Rectal smooth muscle tissue (tissue), 1 donor: ENCODE measurements at regions not wholly inside any gene's neighbourhood (a gene's known extent, or its start where the extent isn't known, plus 50 kb on each side); places are given as distances from the start of the nearest gene placed in this dataset.
"Not testable (repeated sequence)": the region's sequence is repeated elsewhere in the genome, so short reads cannot be mapped to it uniquely, and the experiment has no call there.

Experiments
- H3K27ac ChIP-seq: one replicate; pipeline ENCODE4 v1.7.0; 2013; ENCODE audit warnings: low read depth, low read length, inconsistent platforms
- H3K27me3 ChIP-seq: one replicate; pipeline ENCODE4 v1.7.0; 2013; ENCODE audit warnings: low read length; ENCODE audit not compliant: control insufficient read depth, insufficient read depth
- H3K36me3 ChIP-seq: one replicate; pipeline ENCODE4 v1.7.0; 2013; ENCODE audit warnings: low read length; ENCODE audit not compliant: control insufficient read depth, insufficient read depth
- H3K4me1 ChIP-seq: one replicate; pipeline ENCODE4 v1.7.0; 2013; ENCODE audit warnings: low read length; ENCODE audit not compliant: control insufficient read depth, insufficient read depth
- H3K4me3 ChIP-seq: one replicate; pipeline ENCODE4 v1.7.0; 2013; ENCODE audit warnings: low read length
- H3K9ac ChIP-seq: one replicate; pipeline ENCODE4 v1.7.0; 2013; ENCODE audit warnings: low read length

- Histone ChIP-seq H3K9ac (no peak overlapping the region), H3K27ac (no peak overlapping the region), H3K36me3 (no peaks in the 10 kb centered on the region), H3K4me3 (no peak overlapping the region), H3K27me3 (no peaks in the 10 kb centered on the region), H3K4me1 (no peaks in the 10 kb centered on the region)
Observed at GRCh38 chr1:244286341-244286740, 165.4 kb downstream of the ADSS2 start.

GRCh38 chr1:244287726-244288125 is 164.0 kb downstream of the ADSS2 start:
- no peaks in the 10 kb centered on the region for H3K27me3 ChIP-seq
- no peak overlapping the region for H3K27ac ChIP-seq
- H3K9ac ChIP-seq: no peak overlapping the region
- no peak overlapping the region for H3K4me3 ChIP-seq
- H3K36me3 ChIP-seq: no peaks in the 10 kb centered on the region
- no peaks in the 10 kb centered on the region for H3K4me1 ChIP-seq

- Histone ChIP-seq H3K4me1 (no peaks in the 10 kb centered on the region), H3K27ac (no peak overlapping the region), H3K9ac (no peak overlapping the region), H3K36me3 (no peaks in the 10 kb centered on the region), H3K4me3 (no peak overlapping the region), H3K27me3 (no peaks in the 10 kb centered on the region)
Observed at GRCh38 chr1:244288663-244289062, 163.0 kb downstream of the ADSS2 start.

GRCh38 chr1:244289991-244290785 is 161.5 kb downstream of the ADSS2 start:
- no peak overlapping the region for H3K9ac ChIP-seq
- no peaks in the 10 kb centered on the region for H3K4me1 ChIP-seq
- no peaks in the 10 kb centered on the region for H3K27me3 ChIP-seq
- no peaks in the 10 kb centered on the region for H3K36me3 ChIP-seq
- no peak overlapping the region for H3K27ac ChIP-seq
- no peak overlapping the region for H3K4me3 ChIP-seq

- Histone ChIP-seq H3K9ac (no peak overlapping the region), H3K27me3 (no peaks in the 10 kb centered on the region), H3K4me3 (no peak overlapping the region), H3K36me3 (no peaks in the 10 kb centered on the region), H3K27ac (no peak overlapping the region), H3K4me1 (no peaks in the 10 kb centered on the region)
Observed at GRCh38 chr1:244291236-244292201, 160.2 kb downstream of the ADSS2 start.

- Histone ChIP-seq H3K27ac (no peak overlapping the region), H3K36me3 (no peaks in the 10 kb centered on the region), H3K4me1 (no peaks in the 10 kb centered on the region), H3K27me3 (no peaks in the 10 kb centered on the region), H3K9ac (no peak overlapping the region), H3K4me3 (no peak overlapping the region)
Observed at GRCh38 chr1:244294599-244295224, 157.0 kb downstream of the ADSS2 start.

GRCh38 chr1:244296003-244296402 is 155.7 kb downstream of the ADSS2 start:
- no peaks in the 10 kb centered on the region for H3K27me3 ChIP-seq
- no peak overlapping the region for H3K4me3 ChIP-seq
- H3K27ac ChIP-seq: no peak overlapping the region
- H3K36me3 ChIP-seq: no peaks in the 10 kb centered on the region
- no peaks in the 10 kb centered on the region for H3K4me1 ChIP-seq
- no peak overlapping the region for H3K9ac ChIP-seq

- Histone ChIP-seq H3K27ac (no peak overlapping the region), H3K27me3 (no peaks in the 10 kb centered on the region), H3K36me3 (no peaks in the 10 kb centered on the region), H3K4me1 (no peaks in the 10 kb centered on the region), H3K4me3 (no peak overlapping the region), H3K9ac (no peak overlapping the region)
Observed at GRCh38 chr1:244296447-244296846, 155.3 kb downstream of the ADSS2 start.

GRCh38 chr1:244297087-244297486 is 154.6 kb downstream of the ADSS2 start:
- no peak overlapping the region for H3K9ac ChIP-seq
- H3K36me3 ChIP-seq: no peaks in the 10 kb centered on the region
- H3K4me3 ChIP-seq: no peak overlapping the region
- no peaks in the 10 kb centered on the region for H3K4me1 ChIP-seq
- H3K27me3 ChIP-seq: no peaks in the 10 kb centered on the region
- no peak overlapping the region for H3K27ac ChIP-seq

GRCh38 chr1:244297616-244298015 is 154.1 kb downstream of the ADSS2 start:
- Histone ChIP-seq H3K27ac (no peak overlapping the region), H3K4me1 (no peaks in the 10 kb centered on the region), H3K36me3 (no peaks in the 10 kb centered on the region), H3K4me3 (no peak overlapping the region), H3K27me3 (no peaks in the 10 kb centered on the region), H3K9ac (no peak overlapping the region)

- H3K4me3 ChIP-seq, H3K27me3 ChIP-seq, H3K36me3 ChIP-seq, H3K4me1 ChIP-seq, H3K27ac ChIP-seq, H3K9ac ChIP-seq: not testable (repeated sequence)
Observed at GRCh38 chr1:244300029-244300375, 151.7 kb downstream of the ADSS2 start.

- H3K27ac ChIP-seq: no peak overlapping the region
Observed at GRCh38 chr1:244301595-244302130, 150.0 kb downstream of the ADSS2 start.

More at GRCh38 chr1:244301595-244302130, 150.0 kb downstream of the ADSS2 start:
- H3K9ac ChIP-seq: no peak overlapping the region
- H3K4me3 ChIP-seq: no peak overlapping the region
- H3K4me1 ChIP-seq: no peaks in the 10 kb centered on the region
- no peaks in the 10 kb centered on the region for H3K36me3 ChIP-seq
- no peaks in the 10 kb centered on the region for H3K27me3 ChIP-seq
